Eye (tissue), 1 donor: ENCODE measurements at regions not wholly inside any gene's neighbourhood (a gene's known extent, or its start where the extent isn't known, plus 50 kb on each side); places are given as distances from the start of the nearest gene placed in this dataset.

Source experiments
- DNase-seq: peaks from one replicate; pipeline ENCODE4 v3.0.0-alpha.2; 2015

DNA sequence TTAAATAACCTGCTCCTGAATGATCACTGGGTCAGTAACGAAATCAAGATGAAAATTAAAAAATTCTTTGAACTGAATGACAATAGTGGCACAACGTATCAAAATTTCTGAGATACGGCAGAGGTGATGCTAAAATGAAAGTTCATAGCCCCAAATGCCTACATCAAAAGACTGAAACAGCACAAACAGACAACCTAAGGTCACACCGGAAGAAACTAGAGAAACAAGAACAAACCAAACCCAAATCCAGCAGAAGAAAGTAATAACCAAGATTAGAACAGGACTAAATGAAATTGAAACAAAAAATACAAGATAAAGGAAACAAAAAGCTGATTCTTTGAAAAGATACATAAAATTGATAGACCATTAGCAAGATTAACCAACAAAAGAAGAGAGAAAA is 324.1 kb downstream of the RBM26 start:
- no peak for DNase-seq

DNA sequence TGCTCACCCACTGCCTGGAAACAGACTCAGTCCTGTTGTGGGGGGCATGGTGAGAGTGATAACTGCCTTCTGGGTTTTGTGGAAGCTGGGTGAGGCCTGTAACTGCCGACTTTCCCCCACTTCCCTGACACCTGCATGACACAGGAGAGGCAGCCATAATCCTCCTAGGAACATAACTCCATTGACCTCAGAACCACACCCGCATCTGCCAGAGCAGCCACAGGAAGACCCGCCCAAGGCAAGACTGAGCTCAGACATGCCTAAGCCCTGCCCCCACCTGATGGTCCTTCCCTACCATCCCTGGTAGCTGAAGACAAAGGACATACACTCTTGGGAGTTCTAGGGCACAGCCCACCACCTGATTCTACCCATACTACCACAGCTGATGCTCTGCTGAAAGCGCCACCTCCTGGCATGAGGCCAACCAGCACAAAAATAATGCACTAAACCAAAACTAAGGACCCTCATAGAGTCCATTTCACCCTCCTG is 326.7 kb downstream of the RBM26 start:
- no peak for DNase-seq

GRCh38 chr13:79075703-79076102 is 330.4 kb downstream of the RBM26 start:
- DNase-seq: no peak

DNA sequence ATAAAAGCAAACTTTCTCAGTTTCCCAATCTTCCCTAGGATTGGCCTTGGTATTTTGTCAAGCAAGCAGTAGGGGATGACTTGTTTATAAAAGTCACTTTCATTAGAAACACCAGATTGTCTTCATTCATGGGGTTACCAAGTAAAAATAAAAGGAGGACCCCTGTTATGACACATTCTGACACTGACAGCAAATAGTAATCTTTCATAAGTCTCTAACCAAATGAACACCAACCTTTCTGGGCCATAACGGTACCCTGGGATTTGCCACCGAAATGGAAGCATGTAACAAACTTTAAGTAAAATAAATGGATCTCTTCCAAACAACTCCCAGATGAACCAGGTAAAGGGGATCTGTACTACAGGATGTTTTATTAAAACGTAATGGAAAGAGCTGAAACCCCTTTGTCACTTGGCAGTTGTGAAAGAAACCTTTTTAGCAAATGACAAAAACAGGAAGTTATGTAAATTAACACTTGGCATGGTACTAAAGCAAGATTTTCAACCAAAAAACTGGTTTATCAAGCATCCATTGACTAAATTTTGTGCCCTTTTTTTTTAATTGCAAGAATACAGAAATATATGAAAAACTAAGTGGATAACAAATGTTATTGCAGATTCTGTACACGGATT is 335.6 kb downstream of the RBM26 start:
- no peak for DNase-seq

GRCh38 chr13:79062291-79062690 is 343.8 kb downstream of the RBM26 start:
- DNase-seq: no peak

DNA sequence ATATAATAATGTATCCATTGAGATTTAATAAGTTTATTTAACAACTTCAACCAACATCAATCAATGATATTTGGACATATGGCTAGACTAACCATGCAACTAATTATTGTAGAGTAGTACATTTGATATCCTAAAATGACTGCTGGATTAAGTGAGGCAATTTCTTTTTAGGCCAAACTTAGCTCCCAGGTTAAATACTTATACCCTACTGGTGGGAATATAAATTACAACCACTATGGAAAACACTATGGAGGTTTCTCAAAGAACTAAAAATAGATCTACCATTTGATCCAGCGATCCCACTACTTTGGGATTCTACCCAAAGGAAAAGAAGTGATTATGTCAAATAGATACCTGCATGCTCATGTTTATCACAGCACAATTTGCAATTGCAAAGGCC is 345.8 kb downstream of the RBM26 start:
- DNase-seq: no peak

DNA sequence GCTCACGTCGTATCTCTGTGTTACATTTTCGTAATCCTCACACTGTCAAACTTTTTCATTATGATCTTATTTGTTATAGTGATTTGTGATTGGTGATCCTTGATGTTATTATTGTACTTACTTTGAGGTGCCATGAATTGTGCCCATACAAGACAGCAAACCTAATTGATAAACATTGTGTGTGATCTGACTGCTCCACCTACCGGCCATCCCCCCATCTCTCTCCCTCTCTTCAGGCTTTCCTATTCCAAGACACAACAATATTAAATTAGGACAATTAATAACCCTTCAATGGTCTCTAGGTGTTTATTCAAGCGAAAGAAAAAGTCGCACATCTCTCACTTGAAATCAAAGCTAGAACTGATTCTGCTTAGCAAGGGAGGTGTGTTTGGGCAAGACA is 349.3 kb downstream of the RBM26 start:
- DNase-seq: no peak

DNA sequence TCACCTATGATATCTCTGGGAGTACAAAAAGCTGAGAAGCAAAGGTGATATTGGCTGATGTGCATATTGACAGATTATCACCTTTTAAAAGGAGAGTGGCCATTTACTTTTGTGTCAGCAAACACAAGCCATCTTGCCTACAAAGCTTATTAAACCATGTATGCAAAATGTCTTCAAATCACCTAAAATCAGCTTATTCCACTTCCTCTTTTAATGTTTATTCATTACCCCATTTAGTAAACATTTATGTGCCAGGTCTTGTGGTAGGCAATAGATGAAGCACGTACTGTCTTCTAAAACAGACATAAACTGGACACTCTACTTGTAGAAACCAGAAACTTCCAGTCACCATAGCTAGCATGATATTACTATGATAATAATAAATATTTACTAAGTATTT is 354.6 kb downstream of the RBM26 start:
- no peak for DNase-seq

- no peak for DNase-seq
Observed at GRCh38 chr13:79044415-79044814, 361.6 kb downstream of the RBM26 start.

DNA sequence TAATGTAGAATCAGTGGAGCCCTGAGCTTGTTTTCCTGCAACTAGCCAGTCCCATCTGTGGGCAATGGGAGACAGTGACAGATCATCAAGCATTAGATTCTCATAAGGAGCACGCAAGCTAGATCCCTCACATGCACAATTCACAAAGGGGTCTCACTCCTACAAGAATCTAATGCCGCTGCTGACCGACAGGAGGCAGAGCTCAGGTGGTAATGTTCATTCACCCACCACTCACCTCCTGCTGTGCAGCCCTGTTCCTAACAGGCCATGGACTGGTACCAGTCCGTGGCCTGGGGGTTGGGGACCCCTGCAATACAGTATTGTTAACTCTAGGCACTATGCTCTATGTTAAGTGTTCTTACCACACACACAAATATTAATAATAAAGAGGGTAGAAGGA is 362.8 kb downstream of the RBM26 start:
- DNase-seq: no peak

DNA sequence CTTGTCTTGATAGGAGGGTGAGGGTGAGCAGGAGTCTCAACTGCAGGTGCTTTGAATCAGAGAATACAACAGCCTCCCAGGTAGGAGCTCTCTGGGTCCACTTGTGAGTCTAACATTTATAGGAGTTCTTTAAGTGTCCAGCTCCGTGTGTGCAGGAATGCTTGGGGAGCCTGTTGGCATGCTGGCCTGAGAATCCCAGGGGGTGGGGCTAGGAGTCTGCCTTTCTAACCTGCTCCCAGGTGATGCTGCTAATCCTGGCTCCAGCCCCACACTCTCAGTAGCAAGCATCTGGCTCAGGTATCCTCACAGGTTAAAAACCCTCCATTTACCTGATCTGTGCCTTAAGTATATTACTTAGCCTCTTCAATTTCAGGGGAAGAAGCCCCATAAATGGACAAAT is 368.9 kb downstream of the RBM26 start:
- no peak for DNase-seq

DNA sequence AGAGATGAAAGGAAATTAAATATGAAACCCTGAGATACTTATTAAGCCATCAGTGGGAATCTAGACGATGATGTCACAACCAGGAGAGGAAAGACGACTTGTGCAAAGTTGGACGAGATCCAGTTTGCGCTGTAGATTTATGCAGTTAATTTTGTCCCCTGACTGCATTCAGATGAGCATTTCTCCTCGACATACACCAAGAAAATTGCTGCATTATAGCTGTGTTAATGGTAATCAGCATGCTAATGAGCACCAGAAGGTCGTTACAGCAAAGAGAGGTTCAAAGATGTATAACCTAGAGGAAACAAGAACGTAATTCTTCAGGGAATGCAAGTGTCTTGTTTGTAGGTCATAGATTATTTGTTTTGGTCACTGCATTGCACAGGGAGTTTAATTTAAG is 371.7 kb downstream of the RBM26 start:
- no peak for DNase-seq

DNA sequence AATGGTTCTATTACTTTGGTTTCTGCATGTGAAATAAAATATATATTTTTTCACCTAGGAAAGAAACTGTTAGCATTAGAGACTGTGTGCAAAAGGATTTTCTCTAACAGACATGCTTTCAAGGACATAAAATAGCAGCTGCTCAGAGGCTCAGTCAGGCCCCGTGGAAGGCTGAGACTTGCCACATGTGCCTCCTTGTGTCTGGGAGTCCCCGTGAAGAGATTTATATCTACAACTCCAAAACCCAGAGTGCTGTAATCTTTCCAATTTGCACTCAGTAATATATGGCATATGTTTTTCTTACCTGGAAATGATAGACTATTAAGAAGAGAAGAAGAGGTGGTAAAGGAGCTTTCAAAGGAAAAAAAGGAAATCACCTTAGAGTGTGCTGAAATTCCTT is 371.6 kb upstream of the OBI1 start:
- DNase-seq: no peak

DNA sequence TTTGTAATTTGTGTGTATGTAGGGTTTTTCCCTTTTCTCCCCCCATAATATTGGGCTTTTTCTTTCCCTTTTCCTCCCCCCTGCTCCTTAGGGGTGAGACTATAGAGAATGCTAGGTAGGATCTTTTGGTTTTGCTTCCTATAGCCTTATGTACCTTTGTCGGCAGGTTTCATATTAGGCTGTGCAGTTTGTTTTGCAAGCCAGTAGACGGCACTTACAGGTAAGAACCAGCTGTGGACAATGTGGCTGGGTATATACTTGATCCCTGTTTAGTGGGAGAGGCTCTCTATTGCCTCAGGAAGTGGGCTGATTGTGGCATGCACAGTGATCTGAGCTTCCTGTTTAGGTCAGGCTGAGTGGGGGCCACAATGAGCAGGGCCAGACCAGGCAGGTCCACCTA is 359.2 kb upstream of the OBI1 start:
- DNase-seq: no peak

DNA sequence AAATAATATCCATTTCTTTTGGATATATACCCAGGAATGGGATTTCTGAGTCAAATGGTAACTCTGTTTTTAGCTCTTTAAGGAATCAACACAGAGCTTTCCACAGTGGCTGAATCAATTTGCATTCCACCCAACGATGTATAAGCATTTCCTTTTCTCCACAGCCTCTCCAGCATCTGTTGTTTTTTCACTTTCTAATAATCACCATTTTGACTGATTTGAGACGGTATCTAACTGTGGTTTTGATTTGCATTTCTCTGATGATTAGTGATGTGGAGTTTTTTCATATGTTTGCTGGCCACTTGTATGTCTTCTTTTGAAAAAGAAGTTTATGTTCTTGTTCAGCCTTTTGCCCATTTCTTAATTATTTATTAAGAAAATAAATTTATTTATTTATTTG is 352.2 kb upstream of the OBI1 start:
- no peak for DNase-seq

DNA sequence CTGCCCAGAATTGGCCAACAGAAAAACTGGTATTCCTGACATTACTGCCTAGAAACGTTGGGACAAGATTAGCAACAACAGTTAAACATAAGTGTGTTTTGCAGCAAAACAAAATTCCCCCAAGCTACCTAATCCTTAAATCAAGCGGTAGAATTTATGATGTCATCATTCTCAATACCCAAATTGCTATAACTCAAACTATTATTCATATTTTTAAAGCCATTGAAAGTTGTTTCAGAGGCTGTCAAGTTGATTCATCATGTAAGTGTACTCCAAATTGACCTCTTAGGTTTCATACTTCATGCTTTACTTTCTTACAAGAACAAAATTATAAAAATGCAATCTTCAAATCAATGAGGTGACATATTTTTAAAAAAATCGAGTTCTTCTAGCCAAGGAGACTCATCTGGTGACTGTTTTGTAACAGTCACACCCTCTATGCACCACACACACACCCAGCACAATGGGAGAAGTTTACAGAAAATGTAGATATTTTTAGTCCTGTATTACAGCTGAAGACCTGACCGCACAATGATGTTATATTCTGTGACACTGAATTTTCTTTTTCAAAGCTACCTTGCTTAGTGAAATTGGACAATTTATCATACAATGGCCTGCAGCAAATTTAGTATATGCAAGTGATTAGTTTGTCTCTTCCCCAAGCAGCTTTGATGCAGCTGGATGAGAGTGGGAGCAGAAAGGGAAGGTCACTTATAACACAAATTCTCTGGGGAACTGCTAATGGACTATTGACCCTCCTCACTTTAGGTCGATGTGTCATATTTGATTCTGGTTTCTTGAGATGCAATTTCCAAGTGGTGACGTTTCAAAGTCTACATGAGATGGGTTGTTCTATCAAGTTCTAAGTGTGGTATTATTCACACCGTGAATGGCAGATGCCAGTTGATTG is 345.3 kb upstream of the OBI1 start:
- peak; percentile 81 for DNase-seq

DNA sequence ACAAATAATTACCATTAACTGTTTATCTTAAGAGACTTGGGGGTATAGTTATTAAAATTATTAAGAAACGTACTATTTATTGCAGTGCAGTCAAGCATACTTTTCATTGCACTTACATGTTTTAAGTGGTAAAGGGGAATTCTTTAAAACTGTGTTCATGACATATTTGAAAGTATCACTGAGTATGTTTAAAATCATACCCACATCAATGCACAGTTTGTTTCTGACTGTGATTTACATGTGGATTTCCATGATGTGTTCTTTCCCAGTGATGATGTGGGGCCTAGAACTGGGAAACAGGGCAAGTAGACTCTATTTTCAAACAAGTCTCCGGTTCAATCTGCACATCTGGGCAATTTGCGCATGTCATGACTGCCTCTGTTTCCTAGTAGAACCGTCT is 340.5 kb upstream of the OBI1 start:
- no peak for DNase-seq

DNA sequence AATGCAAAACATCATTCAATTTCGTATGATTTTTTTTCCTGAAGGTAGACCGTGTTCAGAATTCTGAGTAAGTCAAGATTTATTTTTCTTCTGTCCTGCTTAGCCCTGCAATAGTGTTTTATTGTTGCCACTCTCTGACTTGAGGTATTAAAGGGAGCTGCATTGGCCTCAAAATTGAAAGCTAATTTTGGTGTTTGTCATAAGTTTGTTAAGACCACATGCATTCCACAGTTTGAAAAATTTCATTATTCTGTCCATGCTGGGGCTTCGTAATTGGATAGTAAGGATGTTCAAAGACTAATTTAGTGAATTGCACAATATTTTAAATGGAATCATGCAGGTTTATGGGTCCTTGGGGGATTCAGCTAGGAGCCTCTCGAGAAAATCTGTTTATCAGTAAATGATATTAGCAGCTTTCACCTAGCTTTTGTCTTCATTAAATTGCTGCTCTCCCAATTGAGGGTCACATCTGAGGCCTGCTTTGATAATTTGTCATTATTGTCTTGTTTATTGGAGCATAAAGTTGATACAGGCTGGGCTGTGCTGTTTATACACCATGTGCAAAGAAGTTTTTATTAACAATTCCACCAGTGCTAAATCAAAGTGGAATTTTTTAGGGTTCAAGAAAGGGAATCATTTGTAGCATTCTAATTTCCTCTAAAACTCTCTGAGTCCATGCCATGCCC is 339.8 kb upstream of the OBI1 start:
- DNase-seq: no peak

DNA sequence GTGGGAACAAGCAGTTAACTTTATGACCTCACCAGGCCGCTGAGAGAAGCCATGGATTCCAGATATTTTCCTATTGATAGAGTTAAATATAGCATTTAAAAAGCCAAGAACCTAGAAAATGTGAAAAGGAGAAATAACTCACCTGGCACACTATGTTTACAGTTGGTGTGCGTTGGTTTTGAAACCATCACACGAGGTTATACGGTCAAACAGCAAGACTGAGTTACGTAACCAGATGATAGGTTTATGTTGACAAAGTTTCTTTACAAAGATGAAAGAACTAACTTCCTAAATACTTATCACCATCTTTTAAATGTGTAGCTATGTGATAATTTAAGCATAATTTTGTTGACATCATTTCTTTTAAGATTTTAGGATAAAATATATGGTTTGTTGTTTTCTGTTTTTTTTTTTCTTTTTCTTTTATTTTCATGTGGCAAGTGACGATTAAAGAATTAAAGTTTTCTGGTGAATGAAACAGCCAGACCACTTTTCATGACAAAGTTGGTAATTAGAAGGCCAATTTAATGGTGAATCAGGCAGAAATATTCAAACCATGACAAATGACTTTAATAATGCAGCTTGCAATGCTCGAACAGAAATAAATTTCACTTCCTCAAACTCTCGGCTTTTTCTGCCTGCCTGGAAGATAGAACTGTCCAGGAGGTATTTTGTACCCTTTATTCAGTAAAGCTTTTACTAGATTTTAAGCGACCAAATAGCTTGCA is 339.1 kb upstream of the OBI1 start:
- DNase-seq: no peak

DNA sequence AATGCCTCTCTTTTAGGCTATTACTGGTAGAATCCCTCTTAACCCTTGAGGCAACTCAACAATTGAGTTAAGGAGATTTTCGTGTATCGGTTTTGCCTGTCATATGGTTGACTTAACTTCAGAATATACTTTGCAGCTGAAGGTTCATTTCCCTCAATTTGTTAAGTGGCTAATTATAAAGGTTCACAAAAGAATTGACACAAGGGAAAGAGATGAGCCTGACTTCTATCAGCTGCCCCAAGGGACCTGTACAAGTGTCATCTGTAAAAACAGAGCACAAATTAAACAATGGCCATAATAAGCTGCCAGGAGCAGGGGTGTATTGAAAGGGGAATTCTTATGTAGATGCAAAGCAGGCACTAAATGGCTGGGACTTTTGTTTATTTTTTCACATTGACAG is 334.8 kb upstream of the OBI1 start:
- peak; percentile 56 for DNase-seq

GRCh38 chr13:78981913-78982312 is 323.0 kb upstream of the OBI1 start:
- DNase-seq: no peak

- DNase-seq: no peak
Observed at GRCh38 chr13:78979349-78979748, 320.4 kb upstream of the OBI1 start.

DNA sequence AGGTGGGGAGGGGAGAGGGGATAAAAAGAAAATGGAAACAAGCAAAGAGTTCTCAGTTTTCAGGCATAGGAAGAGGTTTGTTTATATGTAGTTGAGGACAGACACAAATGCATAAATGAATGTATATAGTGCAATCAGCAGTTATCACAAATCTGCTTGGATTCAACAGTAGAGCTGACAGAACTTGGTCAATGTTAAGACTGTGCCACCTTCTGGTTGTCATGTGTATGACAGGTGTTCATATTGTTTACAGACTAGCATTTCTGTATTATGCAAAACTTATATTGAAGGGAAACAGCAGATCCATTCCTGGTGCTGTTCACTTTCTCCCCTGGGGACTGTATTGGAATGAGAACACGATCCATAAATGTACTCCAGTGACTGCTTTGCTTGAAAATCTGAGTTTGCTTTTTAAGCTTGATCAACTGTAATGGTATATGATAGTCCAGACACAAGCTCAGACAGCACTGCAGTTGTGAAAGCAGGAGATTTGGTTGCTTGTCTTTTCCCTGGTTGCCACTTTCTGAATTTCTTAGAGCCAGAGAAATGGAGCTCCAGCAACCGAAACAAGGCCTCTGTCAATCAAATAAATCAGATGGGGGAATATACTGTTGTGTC is 319.5 kb upstream of the OBI1 start:
- peak; percentile 87 for DNase-seq
